ENCODE measurements at regions not wholly inside any gene's neighbourhood (a gene's known extent, or its start where the extent isn't known, plus 50 kb on each side); places are given as distances from the start of the nearest gene placed in this dataset.

DNA sequence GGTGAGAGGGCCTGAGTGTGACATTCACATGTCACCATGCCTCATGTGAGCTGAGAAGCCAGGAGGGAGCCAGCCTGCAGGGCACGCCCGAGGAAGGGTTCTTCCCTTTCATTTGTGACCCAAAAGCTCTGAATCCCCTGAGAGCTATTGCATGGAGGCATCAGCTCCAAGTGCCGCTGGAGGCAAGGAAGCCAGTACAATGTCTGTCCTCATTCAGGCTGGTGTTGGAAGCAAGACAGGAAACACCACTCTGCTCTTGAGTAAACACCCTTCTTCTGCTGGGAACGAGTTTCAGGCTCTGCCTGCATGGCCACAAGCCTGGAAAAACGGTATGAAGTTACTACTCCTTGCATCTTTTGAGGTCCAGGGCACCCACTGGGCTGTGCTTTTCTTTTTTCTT lies 83.8 kb upstream of the LARGE1 start:
- no peak for DNase-seq (ENCODE audit: low spot score)
- ChIA-PET POLR2A (ENCODE audit: low non-redundant PET) (no interaction called here), CTCF (no interaction called here)
- H3K27ac ChIP-seq = no peak overlapping the region
- TF ChIP-seq, protein P1, sequence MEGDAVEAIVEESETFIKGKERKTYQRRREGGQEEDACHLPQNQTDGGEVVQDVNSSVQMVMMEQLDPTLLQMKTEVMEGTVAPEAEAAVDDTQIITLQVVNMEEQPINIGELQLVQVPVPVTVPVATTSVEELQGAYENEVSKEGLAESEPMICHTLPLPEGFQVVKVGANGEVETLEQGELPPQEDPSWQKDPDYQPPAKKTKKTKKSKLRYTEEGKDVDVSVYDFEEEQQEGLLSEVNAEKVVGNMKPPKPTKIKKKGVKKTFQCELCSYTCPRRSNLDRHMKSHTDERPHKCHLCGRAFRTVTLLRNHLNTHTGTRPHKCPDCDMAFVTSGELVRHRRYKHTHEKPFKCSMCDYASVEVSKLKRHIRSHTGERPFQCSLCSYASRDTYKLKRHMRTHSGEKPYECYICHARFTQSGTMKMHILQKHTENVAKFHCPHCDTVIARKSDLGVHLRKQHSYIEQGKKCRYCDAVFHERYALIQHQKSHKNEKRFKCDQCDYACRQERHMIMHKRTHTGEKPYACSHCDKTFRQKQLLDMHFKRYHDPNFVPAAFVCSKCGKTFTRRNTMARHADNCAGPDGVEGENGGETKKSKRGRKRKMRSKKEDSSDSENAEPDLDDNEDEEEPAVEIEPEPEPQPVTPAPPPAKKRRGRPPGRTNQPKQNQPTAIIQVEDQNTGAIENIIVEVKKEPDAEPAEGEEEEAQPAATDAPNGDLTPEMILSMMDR (conservative IDR thresholded peaks at IDR 0.05; ENCODE audit: low read depth) = no peak

DNA sequence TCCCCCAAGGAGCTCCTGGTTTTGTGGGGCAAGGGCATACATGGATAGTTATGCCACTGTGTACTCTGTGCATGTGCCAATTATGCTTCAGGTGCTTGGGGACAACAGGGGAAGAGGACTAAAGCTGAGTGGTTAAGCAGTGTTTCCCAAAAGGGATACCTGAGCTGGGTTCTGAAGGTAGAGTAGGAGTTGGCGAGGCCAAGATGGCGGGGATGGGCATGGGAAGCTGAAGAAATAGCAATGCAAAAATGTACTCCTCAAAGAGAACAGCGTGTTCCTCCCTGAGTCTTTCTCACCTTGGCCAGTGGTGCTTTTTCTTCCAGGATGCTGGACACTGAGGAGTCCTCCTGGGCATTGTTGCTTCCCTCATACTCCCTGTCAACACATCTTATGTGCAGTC lies 90.0 kb upstream of the LARGE1 start:
- ChIA-PET POLR2A (ENCODE audit: low non-redundant PET) (no interaction called here), CTCF (no interaction called here)
- no peak overlapping the region for H3K27ac ChIP-seq
- TF ChIP-seq, protein P1 (conservative IDR thresholded peaks at IDR 0.05; ENCODE audit: low read depth) = no peak
- DNase-seq (ENCODE audit: low spot score) = no peak

GRCh38 chr22:34015642-34016041 lies 95.4 kb upstream of the LARGE1 start:
- CTCF ChIA-PET = no interaction called here
- no peak for DNase-seq (ENCODE audit: low spot score)
- no peak overlapping the region for H3K27ac ChIP-seq
- POLR2A ChIA-PET (ENCODE audit: low non-redundant PET) = no interaction called here
- TF ChIP-seq, protein P1 (conservative IDR thresholded peaks at IDR 0.05; ENCODE audit: low read depth) = no peak

GRCh38 chr22:34017205-34017604 lies 96.9 kb upstream of the LARGE1 start:
- CTCF ChIA-PET = no interaction called here

GRCh38 chr22:34019190-34019845 lies 99.0 kb upstream of the LARGE1 start:
- no peak for DNase-seq (ENCODE audit: low spot score)
- CTCF ChIA-PET = interaction anchor here (0.5 kb wide), 1 partner anchor 1005 kb away, joined by 3 read pairs; no protein-coding TSS in a partner anchor
- POLR2A ChIA-PET (ENCODE audit: low non-redundant PET) = no interaction called here
- TF ChIP-seq, protein P1 (conservative IDR thresholded peaks at IDR 0.05; ENCODE audit: low read depth) = no peak
- H3K27ac ChIP-seq = no peak overlapping the region

More at GRCh38 chr22:34017205-34017604, 96.9 kb upstream of the LARGE1 start:
- POLR2A ChIA-PET (ENCODE audit: low non-redundant PET) = no interaction called here
- DNase-seq (ENCODE audit: low spot score) = no peak
- TF ChIP-seq, protein P1 (conservative IDR thresholded peaks at IDR 0.05; ENCODE audit: low read depth) = no peak
- H3K27ac ChIP-seq = no peak overlapping the region

DNA sequence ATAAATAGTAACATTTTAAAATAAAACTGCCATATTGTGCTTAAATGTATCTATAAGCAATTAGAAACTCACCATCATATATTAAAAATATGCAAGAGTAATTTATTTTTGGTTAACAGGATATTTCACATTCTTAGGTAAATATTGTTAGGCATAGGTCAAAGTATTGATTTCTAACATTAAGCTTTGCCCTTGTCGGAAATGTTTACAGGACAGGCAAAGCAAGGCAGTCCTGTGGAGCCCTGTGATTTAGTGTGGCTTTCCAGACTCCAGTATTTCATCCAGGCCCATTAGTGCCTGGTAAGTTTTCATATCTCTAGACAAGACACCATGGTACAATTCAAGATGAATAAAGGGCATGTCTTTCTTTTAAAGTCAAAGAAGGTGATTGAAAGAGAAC lies 114.9 kb upstream of the LARGE1 start:
- POLR2A ChIA-PET (ENCODE audit: low non-redundant PET) = no interaction called here
- TF ChIP-seq, protein P1 (conservative IDR thresholded peaks at IDR 0.05; ENCODE audit: low read depth) = no peak
- CTCF ChIA-PET = no interaction called here
- no peak overlapping the region for H3K27ac ChIP-seq
- no peak for DNase-seq (ENCODE audit: low spot score)
